GM12891 (cell line): ENCODE measurements at regions not wholly inside any gene's neighbourhood (a gene's known extent, or its start where the extent isn't known, plus 50 kb on each side); places are given as distances from the start of the nearest gene placed in this dataset.

Experiments used
- POLR2A ChIP-seq: IDR thresholded peaks from 2 replicates; pipeline ENCODE4 v1.6.1; 2011; ENCODE audit warnings: low read depth, low read length, control low read depth
- POLR2AphosphoS5 ChIP-seq: IDR thresholded peaks from 2 replicates; pipeline ENCODE4 v1.6.1; 2011; ENCODE audit warnings: low read depth, low read length, control low read depth
- TAF1 ChIP-seq: IDR thresholded peaks from 2 replicates; pipeline ENCODE4 v1.6.1; 2011; ENCODE audit warnings: low read depth, low read length, control low read depth

DNA sequence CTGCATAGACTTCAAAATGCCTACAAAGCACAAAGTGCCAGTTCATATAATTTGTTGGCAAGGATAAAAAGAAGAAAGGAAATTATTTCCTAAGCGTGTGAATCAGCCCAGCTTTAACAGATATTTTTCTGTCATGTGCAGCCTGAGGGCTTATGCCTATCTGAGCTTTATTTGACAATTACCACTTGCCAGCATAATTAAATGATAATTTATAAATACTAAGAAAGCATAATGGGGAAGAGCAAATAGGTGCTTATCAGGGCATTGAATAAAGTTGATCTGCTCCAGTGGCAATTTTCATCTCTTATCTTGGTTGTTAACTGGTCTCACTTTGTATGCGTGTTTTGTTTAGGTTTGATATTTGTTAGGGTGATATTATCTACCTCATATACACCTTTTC lies 313.4 kb upstream of the DNAJC19 start:
- TF ChIP-seq POLR2A (no peak), TAF1 (no peak), POLR2AphosphoS5 (no peak)
